Gastrocnemius medialis (tissue), 4 donors: ENCODE measurements at regions not wholly inside any gene's neighbourhood (a gene's known extent, or its start where the extent isn't known, plus 50 kb on each side); places are given as distances from the start of the nearest gene placed in this dataset.

Experiments used
- ATAC-seq, 2 donors: fragments of 150-250 bp; one replicate each; pipeline ENCODE4 v1.9.1; 2016
- DNase-seq, 2 donors: peaks; one replicate each; pipeline ENCODE4 v3.0.0-alpha.2; 2019
- H3K27ac ChIP-seq, 4 donors: fragments of 200-600 bp; sonication (generic); 1 replicate in 1 of 4; 2 replicates in 3 of 4; pipeline ENCODE4 v1.5.1; 2016 to 2018; ENCODE audit warnings: mild to moderate bottlenecking in 2 of 4, moderate library complexity in 1 of 4
- H3K27me3 ChIP-seq, 3 donors: fragments of 200-600 bp; sonication (generic) in 2 of 3; 1 replicate in 1 of 3; 2 replicates in 2 of 3; pipeline versions ENCODE4 v1.5.1 to v1.6.0; 2016 to 2019; ENCODE audit warnings: mild to moderate bottlenecking in 1 of 3, moderate library complexity in 1 of 3
- H3K36me3 ChIP-seq, 2 donors: fragments of 200-600 bp; sonication (generic) in 1 of 2; one replicate each; pipeline ENCODE4 v1.5.1; 2017 to 2018
- H3K4me1 ChIP-seq, 2 donors: fragments of 200-600 bp; sonication (generic) in 1 of 2; one replicate each; pipeline ENCODE4 v1.5.1; 2016 to 2017; ENCODE audit warnings: mild to moderate bottlenecking in 2 of 2
- H3K4me3 ChIP-seq, 4 donors: fragments of 200-600 bp; sonication (generic) in 3 of 4; 1 replicate in 1 of 4; 2 replicates in 3 of 4; pipeline ENCODE4 v1.5.1; 2016 to 2019; ENCODE audit warnings: mild to moderate bottlenecking in 2 of 4
- H3K9me3 ChIP-seq, 3 donors: fragments of 200-600 bp; sonication (generic) in 2 of 3; 1 replicate in 1 of 3; 2 replicates in 2 of 3; pipeline ENCODE4 v1.5.1; 2016 to 2019
- CTCF ChIP-seq, 5 experiments: fragments of 450-650 bp in 3 of 5; fragments of 200-600 bp in 2 of 5; sonication (generic) in 2 of 5; IDR thresholded peaks in 4 of 5; conservative IDR thresholded peaks in 1 of 5; 1 replicate in 4 of 5; 2 replicates in 1 of 5; pipeline ENCODE4 v1.5.1; 2016 to 2019; ENCODE audit warnings: antibody characterized with exemption in 5 of 5, mild to moderate bottlenecking in 3 of 5, moderate library complexity in 3 of 5
- POLR2A ChIP-seq, 2 donors: fragments of 450-650 bp; IDR thresholded peaks; one replicate each; pipeline ENCODE4 v1.6.1; 2017; ENCODE audit warnings: antibody characterized with exemption in 2 of 2, mild to moderate bottlenecking in 2 of 2, moderate library complexity in 2 of 2
- in situ Hi-C, 4 donors: fragments of 200-750 bp; cut with MboI; loops; one replicate each; pipeline versions ENCODE4 v1.15.0 to v1.8.0; 2017; ENCODE audit warnings: low sequenced_read_pairs in 4 of 4
- intact Hi-C: fragments of 100-400 bp; cut with DNase I; formaldehyde crosslinking; loops from one replicate; pipeline ENCODE4 v1.15.1; 2023; ENCODE audit warnings: low total_unique reads

DNA sequence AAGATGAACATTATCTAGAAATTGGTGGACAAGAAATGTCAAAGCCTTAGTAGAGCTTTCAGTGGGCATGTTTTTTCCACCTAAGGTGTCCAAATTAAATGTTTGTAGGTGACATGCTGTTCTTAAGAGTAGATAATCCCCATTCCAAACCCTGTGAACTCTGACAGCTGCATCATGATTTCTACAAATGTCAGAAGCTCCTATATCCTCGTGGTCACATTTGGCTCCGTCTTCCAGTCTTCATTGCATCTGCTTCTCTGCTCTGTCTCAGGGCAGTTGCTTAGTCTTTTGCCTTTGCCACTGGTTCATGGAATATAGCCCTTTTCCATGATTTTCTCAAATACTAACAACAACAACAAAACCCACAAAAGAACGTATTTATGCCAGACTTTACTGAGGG lies 234.5 kb downstream of the DLEU7 start:
- H3K27me3 ChIP-seq, result no peaks in the 10 kb centered on the region
- TF ChIP-seq POLR2A (IDR thresholded peaks at IDR 0.05) (no peak), CTCF (IDR thresholded peaks at IDR 0.05 in 4 of 5, conservative IDR thresholded peaks at IDR 0.05 in 1 of 5) (no peak)
- intact Hi-C loops, result no loop called here
- in situ Hi-C loops, result no loop called here
- DNase-seq (no peak), ATAC-seq (no peak)
- H3K4me3 ChIP-seq, result no peak overlapping the region
- no peaks in the 10 kb centered on the region for H3K9me3 ChIP-seq
- no peak overlapping the region for H3K27ac ChIP-seq
- H3K36me3 ChIP-seq, result no peaks in the 10 kb centered on the region
- H3K4me1 ChIP-seq, result peaks cover 0 to 6% of the 10 kb centered on the region in 2 donors

DNA sequence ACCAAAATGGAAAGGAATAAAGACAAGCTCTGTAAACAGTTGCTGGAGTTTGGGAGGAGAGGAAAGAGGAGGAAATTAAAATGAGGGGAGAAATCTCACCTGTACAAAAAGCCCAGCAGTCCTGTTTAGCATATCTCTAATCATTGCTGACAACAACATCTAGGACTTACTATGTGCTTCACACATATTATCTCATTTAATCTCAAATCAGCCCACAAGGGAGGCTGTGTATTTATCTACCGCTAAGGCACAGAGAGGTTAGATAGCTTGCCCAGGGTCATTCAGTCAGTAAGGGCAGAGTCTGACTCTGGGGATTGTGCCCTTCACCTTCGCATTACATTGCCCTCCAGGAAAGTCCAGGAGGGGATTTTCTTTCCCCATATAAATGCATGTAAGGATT lies 233.3 kb downstream of the DLEU7 start:
- H3K27me3 ChIP-seq, result no peaks in the 10 kb centered on the region
- H3K4me3 ChIP-seq, result no peak overlapping the region
- in situ Hi-C loops, result no loop called here
- no peak overlapping the region for H3K27ac ChIP-seq
- H3K4me1 ChIP-seq, result peaks cover 0 to 6% of the 10 kb centered on the region in 2 donors
- intact Hi-C loops, result no loop called here
- H3K36me3 ChIP-seq, result no peaks in the 10 kb centered on the region
- DNase-seq (no peak), ATAC-seq (no peak)
- no peaks in the 10 kb centered on the region for H3K9me3 ChIP-seq
- TF ChIP-seq POLR2A (IDR thresholded peaks at IDR 0.05) (no peak), CTCF (IDR thresholded peaks at IDR 0.05 in 4 of 5, conservative IDR thresholded peaks at IDR 0.05 in 1 of 5) (no peak)

DNA sequence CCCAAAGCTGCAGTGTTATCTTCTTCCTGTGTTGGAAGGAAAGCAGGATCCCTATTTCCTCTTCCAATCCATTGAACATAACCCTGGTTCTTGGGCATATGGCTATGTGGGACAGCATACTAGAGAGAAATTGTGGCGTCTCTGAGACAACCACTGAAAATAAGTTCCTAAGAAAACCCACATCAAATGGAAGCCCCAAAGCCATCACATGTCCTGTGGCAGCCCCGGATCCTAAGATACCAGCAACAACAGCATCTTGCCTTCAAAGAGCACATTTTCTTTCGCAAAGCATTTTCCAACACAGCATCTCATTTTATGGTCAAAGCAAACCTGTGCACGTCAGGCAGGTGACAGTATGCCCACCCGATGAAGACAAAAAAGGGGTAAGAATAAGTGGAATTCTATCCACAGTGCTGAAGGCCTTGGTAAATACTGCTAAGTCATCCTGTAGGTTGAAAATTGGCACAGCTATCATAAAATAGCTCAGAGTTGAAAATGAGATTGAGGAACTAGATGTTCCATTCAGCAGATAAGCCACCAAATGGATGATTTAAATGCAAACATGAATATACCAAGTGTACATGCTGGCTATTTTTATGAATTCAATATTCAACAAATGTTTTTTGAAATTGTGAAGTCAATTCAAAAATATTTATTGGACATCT lies 232.2 kb downstream of the DLEU7 start:
- ATAC-seq, result no peak
- Histone ChIP-seq H3K4me1 (peaks cover 0 to 6% of the 10 kb centered on the region in 2 donors), H3K27me3 (no peaks in the 10 kb centered on the region), H3K27ac (no peak overlapping the region), H3K36me3 (no peaks in the 10 kb centered on the region), H3K4me3 (no peak overlapping the region), H3K9me3 (no peaks in the 10 kb centered on the region)
- DNase-seq, result no peak
- in situ Hi-C loops, result no loop called here
- TF ChIP-seq CTCF (IDR thresholded peaks at IDR 0.05 in 4 of 5, conservative IDR thresholded peaks at IDR 0.05 in 1 of 5), result no peak
- TF ChIP-seq POLR2A (IDR thresholded peaks at IDR 0.05), result no peak
- intact Hi-C loops, result no loop called here

- in situ Hi-C loops, result no loop called here
Measured at GRCh38 chr13:50612717-50613116, 230.8 kb downstream of the DLEU7 start.

More at GRCh38 chr13:50612717-50613116, 230.8 kb downstream of the DLEU7 start:
- H3K27ac ChIP-seq, result no peak overlapping the region
- ATAC-seq, result no peak
- H3K4me3 ChIP-seq, result no peak overlapping the region
- TF ChIP-seq POLR2A (IDR thresholded peaks at IDR 0.05) (no peak), CTCF (IDR thresholded peaks at IDR 0.05 in 4 of 5, conservative IDR thresholded peaks at IDR 0.05 in 1 of 5) (no peak)
- H3K27me3 ChIP-seq, result no peaks in the 10 kb centered on the region
- intact Hi-C loops, result no loop called here
- no peak for DNase-seq
- no peaks in the 10 kb centered on the region for H3K36me3 ChIP-seq
- H3K9me3 ChIP-seq, result no peaks in the 10 kb centered on the region
- H3K4me1 ChIP-seq, result peaks cover 0 to 6% of the 10 kb centered on the region in 2 donors
